Iris pigment epithelial cell (primary cell): ENCODE measurements at regions not wholly inside any gene's neighbourhood (a gene's known extent, or its start where the extent isn't known, plus 50 kb on each side); places are given as distances from the start of the nearest gene placed in this dataset.
"Not testable (repeated sequence)": the region's sequence is repeated elsewhere in the genome, so short reads cannot be mapped to it uniquely, and the experiment has no call there.

ENCODE experiments used
- DNase-seq: peaks from one replicate; pipeline ENCODE4 v3.0.0-alpha.2; 2011; ENCODE audit warnings: low read depth

- DNase-seq: no peak
Measured at GRCh38 chr5:124796495-124796894, 50.1 kb upstream of the ZNF608 start.

DNA sequence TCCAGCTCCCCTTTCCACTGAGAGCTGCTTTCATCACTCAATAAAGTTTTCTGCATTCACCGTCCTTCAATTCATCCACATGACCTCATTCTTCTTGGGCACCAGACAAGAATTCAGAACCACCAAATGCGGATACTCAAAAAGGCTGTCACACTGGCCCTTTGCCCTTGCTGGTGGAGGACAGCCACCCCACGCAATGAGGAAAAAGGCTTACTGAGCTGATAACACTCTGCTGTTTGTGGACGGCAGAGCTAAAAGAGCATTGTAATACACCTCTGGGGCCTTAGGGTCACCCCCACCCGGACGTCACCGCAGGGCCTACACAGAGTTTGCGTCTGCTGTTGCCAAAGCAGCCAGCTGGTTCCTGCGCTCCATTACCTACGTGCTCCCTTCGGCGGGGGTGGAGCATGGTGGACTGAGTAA, 51.2 kb upstream of the ZNF608 start:
- DNase-seq: no peak

DNA sequence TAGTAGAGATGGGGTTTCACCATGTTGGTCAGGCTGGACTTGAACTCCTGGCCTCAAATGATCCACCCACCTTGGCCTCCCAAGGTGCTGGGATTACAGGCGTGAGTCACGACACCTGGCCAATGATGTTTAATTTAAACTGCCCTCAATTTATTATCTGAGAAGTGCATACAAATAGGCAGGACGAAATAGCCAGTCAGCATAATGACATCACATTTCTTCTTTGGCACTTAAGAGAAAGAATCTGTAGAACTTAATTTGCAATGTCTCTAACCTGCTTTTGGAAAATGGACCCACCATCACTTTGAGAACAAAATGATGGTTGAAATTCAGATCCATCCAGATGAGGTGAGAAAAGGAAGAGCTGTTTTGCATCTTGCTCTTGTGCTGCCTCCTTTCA, 52.5 kb upstream of the ZNF608 start:
- no peak for DNase-seq

- no peak for DNase-seq
Measured at GRCh38 chr5:124801551-124801950, 55.1 kb upstream of the ZNF608 start.

DNA sequence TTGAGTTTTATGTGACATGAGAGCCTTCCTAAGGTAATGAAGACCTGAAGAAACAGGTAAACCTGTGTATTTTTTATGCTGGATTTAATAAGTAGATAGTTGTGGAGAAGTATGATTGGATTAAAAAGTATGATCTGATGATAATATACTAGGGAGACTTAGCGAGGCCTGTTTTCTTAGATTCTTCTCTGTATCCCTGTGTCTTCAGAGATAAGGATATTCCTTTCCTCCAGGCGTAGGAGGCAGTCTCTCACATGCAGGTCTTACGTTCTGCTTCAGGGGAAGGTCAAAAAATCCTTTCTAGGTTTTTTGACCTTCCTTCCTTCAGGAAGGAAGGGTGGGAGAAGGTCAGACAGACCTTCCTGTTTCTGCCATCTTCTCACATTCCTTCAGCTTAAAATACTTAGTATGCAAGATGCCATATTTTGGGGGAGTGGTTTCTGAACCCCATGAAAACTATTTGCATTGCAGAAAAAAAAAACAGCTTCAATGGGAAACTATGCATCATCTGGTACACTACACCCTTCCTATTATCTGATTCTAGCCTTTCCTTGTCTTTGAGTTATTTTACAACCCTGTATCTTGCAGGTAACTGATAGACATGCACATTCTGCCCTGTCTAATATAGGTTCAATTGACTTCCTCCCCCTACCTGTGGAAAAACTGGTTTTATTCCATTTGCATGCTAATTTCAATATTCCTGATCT, 57.3 kb upstream of the ZNF608 start:
- DNase-seq: no peak

- no peak for DNase-seq
Measured at GRCh38 chr5:124806026-124806372, 59.6 kb upstream of the ZNF608 start.

DNA sequence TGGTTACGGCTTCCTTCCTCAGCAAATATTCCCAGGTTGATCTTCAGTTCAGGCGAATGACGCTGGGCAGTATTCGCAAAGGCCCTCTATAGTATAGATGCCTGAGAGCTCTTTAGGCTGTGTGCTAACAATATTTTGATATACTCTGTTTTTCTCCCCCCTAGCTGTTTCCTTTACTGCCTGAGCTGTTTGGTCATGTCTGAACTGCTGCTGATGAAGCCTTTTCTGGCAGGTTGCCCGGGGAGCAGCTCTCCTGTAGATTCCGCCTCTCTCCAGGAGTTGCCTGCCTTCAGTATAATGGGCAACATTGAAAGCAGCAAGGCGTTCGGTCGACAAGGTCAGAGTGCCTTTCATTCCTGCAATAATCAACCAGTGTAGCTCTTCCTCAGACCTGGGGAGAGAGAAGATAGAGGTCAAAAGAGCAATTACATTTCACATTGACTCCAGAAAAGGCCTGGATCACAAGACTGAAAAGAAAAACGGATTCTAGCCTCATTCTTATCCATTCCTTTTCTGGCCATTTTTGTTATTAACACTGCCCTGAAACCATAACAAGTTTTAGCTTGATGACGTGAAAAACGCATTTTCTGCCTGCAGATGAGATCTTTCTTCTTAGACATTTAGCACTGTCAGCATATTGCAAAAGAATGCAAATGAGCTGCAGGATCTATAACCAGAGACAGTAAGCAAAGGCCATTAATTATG, 60.1 kb upstream of the ZNF608 start:
- peak; percentile 94 for DNase-seq

GRCh38 chr5:124808842-124809268, 62.4 kb upstream of the ZNF608 start:
- no peak for DNase-seq

- DNase-seq: no peak
Measured at GRCh38 chr5:124810396-124811006, 64.1 kb upstream of the ZNF608 start.

DNA sequence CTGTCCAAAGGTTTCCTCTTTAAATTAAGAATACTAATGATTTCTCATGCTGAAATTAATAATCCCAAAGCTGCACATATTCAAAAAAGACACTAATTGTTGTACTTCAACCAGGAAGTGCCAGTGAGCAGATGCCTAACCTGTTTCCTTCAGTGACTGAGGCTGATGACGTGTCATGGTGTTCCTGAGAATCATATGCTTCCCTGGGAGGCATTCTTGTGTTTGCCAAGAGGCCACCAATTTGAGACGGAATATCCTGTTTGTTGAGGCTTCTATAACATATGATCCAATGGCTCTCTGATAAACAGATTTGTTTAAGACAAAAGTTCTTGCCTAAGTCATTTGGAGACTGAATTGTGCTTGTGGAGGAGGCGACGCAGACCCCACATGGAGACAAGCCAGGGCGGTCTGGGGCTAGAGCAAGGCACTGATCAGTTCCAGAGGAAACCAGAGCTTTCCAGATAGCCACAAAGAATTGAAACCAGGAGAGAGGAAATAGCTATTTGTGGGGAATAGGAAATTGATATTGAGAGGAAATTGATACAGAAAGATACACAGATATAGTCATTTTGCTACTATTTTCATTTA, 66.4 kb upstream of the ZNF608 start:
- no peak for DNase-seq

DNA sequence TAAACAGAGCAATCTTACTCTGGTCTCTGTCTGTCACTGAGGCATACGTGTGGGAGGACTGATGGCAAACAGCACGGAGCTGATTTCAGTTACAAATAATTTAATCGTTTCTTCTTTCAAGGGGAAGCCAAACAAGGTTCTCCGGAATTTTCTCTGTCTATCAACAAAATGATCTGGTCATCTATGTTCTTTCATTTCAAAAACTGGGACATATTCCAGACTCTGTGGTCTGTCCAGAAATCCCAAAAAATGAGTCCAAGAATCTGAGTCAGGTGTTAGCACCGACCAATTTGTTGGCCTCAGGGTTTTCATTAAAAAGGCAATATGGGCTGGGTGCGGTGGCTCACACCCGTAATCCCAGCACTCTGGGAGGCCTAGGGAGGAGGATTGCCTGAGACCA, 69.9 kb upstream of the ZNF608 start:
- DNase-seq: no peak

- DNase-seq: peak; percentile 49
Measured at GRCh38 chr5:124819201-124819600, 72.8 kb upstream of the ZNF608 start.

DNA sequence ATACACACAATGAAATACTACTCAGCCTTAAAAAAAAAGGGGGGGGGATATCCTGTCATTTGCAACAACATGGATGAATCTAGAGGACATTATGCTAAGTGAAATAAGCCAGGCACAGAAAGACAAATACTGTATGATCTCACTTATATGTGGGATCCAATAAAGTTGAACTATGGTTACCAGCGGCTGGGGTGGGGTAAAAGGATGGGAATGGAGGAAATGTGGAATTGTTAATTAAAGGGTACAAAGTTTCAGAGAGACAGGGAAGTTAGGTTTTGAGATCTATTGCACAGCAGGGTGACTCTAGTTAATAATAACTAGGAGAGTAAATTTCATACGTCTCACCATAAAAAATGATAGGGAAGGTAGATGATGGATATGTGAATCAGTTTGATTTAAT, 76.2 kb upstream of the ZNF608 start:
- no peak for DNase-seq

DNA sequence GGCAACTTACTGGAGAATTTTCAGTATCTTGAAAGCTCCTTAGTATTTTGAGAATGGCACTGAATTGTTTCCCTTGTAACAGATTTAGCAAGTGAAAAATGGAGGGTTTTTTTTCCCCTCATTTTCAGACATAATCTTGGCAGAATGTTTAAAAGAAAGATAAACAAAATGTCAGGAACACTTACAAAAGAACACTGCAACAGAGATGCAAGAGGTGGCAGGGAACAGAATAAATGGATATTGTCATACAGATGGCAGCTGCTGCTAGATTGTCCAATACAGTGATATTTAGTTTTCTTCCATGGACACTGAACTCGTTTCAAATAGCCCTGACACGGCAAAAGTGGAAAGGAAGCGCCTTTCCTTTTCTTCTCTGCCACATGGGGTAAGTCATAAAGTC, 76.9 kb upstream of the ZNF608 start:
- no peak for DNase-seq

- DNase-seq: peak; percentile 98
Measured at GRCh38 chr5:124824637-124825158, 78.3 kb upstream of the ZNF608 start.

DNA sequence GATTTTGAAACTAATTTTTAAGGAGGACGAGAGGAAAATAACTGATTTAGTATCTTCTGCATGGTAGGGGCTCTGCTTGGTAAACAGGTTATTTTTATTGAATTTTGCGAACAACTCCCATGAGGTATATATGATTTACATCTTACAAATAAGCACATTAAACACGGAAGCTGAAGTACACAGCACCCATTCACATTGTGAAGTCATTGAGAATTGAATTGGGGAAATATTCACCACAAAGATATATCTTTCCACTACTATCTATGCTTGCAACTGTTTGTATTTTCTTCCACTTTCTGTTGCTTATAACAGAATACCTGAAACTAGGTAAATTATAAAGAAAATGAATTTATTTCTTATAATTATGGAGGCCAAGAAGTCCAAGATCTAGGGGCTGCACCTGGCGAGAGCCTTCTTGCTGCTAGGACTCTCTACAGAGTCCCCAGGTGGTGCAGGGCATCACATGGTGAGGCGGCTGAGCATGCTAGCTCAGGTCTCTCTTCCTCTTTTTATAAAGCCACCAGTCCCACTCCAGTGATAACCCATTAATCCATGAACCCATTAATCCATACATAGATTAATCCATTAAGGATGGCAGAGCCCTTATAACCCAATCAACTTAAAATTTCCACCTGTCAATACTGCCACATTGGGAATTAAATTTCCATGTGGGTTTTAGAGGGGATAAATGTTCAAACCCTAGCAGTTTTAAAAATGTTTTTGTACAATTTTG, 79.0 kb upstream of the ZNF608 start:
- DNase-seq: no peak

DNA sequence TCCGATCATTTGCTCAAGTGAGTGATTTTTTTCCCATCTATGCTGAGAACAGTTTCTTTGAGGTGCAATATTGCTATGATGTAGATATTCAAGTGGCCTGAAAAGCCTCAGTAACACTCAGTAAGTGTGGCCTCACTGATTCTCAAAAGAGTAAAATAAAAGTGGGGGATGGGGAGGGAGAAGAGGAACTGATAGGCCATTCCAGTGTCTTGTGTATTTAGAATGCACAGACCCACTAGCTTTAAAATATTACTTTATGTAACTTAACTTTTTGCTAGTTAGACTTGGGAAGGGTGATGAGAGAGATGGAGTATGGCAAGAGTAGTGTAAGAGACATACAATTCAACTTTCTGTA, 79.5 kb upstream of the ZNF608 start:
- no peak for DNase-seq

DNA sequence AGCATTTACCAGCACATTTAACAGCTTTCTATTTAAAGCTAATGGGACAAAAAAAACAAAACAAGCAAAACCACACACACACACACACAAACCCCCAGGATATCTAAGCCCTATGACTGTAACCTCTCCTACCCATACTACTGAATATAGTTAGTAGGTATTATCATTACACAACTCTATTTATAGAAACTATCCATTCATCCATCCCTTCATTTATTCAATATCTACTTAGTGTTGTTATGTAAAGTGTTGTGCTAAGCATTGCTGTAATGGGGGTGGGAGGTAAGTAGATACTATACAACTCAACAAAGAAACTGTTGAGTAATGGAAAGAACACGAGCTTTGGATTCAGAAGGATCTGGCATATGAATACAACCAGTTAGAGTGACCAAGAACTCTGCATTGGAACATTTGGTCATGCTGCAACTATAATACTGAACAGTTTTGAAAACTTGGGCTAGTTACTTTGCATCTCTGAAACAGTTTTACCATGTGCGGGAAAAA, 82.3 kb upstream of the ZNF608 start:
- no peak for DNase-seq

GRCh38 chr5:124831687-124832240, 85.3 kb upstream of the ZNF608 start:
- DNase-seq: no peak

DNA sequence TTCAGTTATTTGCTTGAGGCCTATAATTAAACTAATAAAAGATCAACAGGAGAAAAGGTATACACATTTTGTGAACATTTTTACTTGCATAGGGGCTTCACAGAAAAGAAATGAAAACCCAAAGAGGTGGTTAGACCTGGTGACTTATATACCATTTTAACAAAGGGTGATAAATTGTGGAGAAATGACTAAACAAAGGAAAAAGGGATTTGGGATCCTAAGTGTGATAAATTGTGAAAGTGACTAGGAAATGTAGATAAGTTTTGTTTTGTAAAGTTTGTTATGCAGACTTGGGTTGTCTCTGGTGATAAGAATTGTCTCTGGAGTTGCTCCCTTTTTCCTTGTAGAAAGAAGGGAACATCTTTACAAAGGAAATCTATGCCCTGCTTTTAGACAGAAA, 86.1 kb upstream of the ZNF608 start:
- no peak for DNase-seq

DNA sequence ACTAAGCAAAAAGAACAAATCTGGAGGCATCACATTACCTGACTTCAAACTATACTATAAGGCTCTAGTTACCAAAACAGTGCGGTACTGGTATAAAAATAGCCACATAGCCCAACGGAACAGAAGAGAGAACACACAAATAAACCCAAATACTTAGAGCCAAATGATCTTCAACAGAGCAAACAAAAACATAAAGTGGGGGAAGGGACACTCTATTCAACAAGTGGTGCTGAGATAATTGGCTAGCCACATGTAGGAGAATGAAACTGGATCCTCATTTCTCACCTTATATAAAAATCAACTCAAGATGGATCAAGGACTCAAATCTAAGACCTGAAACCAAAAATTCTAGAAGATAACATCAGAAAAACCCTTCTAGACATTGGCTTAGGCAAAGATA, 89.9 kb upstream of the ZNF608 start:
- DNase-seq: not testable (repeated sequence)
